TTC549 (cell line): ENCODE measurements at regions not wholly inside any gene's neighbourhood (a gene's known extent, or its start where the extent isn't known, plus 50 kb on each side); places are given as distances from the start of the nearest gene placed in this dataset.
"Not testable (repeated sequence)": the region's sequence is repeated elsewhere in the genome, so short reads cannot be mapped to it uniquely, and the experiment has no call there.

Experiments
- FAIRE-seq: peaks from 2 replicates; lab custom pipeline; 2012; peaks lifted over from hg19 to GRCh38; lab: Jason Lieb, UNC

DNA sequence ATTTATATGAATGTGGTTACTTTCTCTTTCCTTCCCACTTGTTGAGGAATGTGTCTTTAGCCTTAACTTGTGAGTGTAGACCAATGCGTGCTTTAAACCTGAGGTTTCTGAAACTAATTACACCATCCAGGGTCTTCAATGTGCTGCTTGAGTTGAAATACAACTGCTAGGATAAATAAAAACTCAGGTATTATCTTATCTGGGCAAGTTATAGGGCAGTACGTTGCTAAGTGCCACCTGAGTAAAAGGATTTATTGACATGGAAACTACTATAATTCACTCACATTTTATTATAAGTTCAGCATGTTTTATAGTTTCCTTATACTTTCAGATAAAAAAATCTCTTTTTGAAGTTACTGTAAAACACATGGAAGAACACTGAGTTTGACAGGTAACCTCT is 1136.8 kb upstream of the NUDT12 start:
- FAIRE-seq = no peak

DNA sequence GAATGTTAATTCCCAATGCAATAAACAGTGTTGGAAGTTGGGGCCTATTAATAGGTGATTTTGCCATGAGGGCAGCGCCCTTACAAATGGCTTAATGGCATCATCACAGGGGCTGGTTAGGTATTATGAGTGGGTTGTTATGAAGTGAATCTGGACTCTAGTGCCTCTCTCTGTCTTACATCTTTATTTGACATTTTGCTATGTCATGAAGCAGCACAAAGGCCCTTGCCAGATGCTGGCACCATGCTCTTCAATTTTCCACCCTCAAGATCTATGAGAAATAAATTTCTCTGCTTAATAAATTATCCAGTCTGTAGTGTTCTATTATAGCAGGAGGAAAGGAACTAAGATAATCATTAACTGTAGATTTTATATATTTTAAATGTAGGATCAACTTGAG is 1098.7 kb upstream of the NUDT12 start:
- FAIRE-seq = no peak

DNA sequence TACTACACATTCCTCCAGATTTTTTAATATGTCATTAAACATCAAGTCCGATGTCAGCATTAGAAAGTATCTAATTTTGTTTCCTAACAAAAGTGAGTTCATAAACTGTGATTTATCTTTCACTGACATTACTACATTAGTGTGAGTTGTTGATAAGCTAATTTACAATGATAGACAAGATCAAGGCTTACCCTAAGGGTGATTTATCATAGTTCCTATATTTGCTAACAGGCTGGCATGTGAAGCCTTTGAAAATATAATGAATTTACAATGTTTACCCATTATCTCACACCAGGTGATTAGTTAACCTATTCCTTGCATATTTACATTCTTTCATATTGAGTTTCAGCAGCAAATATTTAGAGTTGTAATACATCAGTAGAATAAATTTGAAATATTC is 1096.9 kb upstream of the NUDT12 start:
- FAIRE-seq = no peak

DNA sequence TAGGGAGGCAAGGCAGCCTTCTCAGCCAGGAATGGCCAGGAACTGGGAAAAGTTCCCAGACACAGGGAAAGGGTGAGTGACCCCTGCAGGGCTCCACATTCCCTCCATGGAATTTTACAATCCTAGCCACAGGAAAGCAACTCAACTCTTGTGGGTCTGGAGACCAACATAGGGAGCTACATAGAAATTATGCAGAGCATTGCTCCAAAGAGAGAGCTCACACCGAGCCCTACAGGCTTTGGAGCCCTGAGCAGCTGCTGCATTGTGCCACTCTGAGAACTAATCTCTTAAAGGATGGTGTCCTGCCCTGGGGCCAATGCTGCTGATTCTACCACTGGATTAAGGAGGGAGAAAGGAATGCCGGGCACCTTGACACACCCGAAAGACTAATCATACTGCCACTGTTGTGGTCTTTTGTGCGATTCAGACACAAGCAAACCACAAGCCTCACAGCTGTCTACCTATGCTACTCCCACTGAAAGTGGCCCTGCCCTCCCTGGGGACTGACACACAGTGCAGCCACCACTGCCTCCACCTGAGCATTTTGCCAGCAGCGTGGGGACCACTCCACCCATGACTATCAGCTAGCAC is 1089.8 kb upstream of the NUDT12 start:
- FAIRE-seq = no peak

DNA sequence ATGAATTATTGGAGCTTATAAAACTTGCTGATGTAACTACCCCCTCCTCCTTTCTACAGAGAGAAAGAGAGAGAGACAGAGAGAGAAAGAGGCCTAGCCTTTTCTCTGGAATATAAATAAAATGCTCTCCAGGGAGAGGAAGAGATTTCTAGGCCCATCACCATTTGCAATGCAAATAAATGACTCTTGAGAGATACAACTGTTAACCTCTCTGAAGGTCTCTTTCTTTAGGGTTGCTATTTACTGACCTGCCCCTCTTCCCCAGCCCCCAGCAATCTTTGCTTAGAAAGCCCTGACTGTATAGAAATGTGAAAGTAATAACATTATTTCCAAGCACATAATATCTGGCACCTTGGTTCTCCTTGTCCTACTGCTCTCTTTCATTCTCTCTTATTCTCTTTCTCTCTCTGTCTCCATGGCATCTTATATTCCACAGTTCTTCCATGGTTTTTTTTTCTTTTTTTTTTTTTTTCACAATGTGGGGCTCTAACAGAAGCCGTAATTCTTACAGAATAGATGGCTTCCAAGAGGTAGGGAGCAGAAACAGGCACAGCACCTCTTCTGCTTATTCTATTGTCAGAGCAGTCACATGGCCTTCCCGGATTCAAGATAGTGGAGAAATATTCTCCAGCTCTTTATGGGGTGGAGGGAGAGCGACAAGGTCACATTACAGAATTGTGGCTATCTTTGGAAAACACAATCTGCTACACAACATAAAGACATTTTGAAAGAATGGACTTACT is 1087.9 kb upstream of the NUDT12 start:
- FAIRE-seq = no peak

DNA sequence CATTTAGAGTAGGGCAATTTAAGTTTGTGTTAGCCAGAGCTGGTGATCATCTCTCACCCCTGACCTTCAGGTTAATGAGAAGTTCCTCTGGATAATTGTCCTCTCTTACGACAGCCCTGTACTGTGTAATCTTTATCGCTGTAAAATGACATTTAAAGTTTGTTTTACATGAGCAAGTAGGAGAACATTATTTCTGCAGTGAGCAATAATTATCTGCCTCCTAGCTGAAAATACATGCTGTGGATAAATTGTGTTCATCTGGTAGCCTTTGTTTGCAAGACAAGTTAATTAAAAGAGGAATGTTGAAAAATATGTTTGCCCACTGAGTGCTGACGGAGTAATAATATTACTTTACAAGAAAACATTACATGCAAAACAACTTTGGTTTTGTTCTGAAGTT is 1083.8 kb upstream of the NUDT12 start:
- FAIRE-seq = no peak

DNA sequence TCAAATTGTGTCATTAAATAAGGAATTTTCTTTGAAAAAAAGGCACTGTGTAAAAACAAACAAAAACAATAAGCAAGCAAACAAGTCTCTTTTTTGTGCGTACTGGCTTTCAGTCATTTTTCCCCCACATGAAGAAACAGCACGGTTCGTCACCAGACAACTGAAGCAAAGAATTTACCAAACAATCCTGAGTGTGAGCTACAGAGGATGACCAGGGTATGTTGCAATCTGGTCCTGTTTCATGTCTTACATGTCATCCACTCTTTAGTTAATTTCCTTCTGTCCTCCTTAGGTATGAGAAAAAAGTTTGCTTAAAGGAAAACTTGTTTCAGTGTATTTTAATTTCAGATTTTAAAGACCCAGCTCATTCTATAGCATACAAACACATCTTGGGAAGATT is 1080.7 kb upstream of the NUDT12 start:
- FAIRE-seq = no peak

DNA sequence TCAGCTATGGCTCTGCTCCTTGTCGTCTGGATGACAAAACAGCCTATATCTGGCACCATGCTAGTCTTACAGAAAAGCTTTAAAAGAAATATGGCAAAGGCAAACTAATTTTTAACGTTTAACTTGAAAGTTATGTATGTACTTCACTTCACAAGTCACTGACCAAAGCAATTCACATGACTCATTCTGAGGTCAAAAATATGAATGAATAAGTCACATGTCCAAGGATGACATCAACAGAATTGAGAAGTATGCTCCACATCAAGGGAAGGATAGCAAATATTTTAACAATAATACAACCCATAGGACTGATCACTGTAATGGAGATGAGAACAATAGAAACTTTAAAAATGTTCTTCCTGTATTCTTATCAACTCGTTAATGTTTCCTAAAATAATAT is 1072.6 kb upstream of the NUDT12 start:
- no peak for FAIRE-seq

DNA sequence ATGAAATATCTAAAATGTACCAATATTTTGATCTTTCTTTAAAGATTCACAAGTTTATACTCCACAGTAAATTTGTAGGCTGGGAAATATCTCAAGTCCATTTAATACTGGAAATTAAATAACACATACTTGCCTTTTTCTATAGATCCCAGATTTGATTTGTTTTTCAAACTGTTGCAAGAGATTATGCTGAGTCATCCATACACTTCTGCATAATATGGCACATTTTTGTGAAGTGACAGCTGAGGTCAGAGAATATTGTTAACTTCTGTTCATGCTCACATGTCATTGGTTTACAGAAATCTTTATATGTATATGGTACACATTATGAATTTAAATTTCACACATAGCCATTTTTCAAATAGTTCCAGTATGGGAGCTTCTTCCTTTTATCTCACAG is 1066.3 kb upstream of the NUDT12 start:
- no peak for FAIRE-seq

DNA sequence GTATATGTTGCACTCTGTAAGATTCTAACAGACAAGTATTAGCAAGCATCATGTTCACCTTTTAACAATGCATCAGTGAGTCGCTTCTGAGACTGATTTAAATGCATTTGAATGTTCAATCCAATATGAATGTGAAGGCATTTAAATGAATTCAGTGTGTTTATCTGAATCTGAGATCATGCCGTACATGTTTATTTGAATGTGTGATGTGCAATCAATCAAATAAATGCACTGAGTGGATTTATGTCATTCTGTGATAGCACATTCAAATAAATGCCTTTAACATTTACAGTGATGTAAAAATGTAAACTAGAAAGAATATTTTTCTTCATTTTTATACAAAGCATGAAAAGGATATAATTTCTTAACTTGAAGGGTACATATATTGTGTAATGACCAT is 1063.5 kb upstream of the NUDT12 start:
- FAIRE-seq = no peak

DNA sequence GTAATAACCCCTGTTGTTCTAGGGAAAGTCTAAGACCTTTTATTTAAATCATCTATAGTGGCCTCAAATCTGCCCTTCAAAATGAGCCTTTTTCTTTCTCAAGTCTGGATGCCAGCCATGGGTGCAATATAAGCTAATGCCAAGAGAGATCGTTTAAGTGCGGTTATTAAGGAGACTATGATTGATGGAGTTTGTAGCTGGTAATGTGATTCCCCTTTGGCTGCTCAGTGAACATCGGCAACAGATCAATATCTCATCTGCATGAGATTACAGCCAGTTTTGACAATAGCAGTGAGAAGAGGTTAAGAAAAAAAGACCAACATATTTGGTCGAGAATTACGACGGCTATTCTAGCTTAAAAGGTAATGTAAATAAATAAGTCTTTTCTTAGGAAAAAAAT is 1049.4 kb upstream of the NUDT12 start:
- no peak for FAIRE-seq

DNA sequence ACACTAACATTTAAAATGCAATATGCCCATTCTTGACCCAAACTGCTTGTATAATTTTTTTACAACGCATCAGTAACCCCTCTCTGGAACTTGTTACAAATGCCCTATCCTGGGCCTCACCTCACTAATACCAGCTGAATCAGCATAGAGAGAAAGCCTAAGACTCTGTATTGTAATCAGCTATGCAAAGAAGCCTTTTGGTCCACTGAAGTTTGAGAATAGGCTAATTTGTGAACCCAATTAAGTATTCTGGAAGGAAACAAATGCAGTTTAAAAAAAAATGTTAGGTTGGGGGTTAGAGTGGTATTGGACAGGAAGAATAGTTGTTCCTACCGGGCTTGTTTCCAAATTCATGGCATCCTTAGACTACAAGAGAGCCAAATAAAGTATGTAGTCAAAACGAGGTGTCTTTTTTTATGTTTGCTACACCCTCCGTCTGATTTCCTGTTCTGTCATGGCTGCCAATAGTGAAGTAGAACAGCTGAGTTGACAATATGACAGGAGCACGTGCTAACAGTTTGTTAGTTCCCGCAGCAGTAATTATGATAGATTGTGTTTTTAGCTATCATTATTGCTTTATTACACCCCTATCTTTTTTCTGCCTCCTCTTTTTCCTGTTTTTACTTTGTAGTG is 1048.7 kb upstream of the NUDT12 start:
- FAIRE-seq = no peak

DNA sequence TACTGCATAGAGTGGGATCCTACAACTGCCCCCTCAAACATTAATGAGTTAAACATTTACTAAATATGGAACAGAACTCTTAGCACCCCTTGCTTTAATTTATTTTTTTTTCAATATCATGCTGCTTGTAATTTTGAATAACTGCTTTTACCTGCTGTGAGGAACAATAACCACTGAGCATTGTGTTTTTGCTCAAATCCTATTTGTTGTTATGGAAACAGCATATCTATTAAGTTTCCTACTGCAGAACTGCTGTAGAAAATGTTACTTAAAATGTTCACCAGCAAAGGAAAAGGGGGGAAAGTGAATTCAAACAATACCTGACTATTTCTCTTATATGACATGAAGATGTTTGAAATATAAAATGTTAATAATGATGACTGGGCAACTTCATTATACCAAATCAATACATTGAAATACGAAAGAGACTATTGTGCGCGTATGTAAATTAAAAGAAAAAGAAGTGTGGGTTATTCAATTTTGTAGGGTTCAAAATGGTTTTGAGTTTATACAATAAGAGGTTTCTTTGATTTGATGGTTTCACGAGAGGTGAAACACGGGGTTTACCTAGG is 1043.8 kb upstream of the NUDT12 start:
- FAIRE-seq = no peak

DNA sequence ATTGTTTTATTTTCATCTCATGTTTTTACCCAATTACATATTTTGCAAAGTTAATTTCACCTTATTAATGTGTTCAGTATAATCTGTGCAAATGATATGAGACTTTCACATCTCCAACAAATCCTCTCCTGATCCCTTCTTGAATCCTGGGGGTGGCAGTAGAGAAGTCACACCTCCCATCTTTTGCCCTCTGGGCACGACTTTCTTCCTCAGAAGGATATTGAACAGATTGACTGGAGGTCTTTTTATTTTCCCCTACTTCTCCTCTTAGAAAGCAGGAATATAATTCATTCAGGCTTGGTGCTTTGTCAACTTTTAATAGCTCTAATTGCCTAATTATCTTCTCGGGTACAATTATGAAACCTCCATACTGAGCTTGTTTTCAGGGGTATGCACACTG is 1037.1 kb upstream of the NUDT12 start:
- FAIRE-seq = no peak

DNA sequence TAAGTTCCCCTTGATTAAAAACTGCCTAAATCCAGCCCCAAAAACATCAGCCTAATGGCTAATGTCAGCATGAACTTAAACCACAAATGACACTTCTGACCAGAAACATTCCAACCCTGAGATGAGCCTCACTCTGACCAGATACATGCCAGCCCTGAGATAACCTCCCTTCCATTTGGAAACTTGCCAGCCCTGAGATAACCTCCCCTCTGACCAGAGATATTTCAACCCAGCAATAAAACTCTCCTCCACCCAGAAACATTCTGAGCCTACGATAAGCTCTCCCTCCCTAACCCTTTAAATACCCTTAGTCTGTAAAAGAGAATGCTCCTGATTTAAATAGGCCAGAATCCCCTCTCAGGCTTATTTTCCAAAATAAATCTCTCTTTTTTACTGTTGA is 1035.7 kb upstream of the NUDT12 start:
- no peak for FAIRE-seq

DNA sequence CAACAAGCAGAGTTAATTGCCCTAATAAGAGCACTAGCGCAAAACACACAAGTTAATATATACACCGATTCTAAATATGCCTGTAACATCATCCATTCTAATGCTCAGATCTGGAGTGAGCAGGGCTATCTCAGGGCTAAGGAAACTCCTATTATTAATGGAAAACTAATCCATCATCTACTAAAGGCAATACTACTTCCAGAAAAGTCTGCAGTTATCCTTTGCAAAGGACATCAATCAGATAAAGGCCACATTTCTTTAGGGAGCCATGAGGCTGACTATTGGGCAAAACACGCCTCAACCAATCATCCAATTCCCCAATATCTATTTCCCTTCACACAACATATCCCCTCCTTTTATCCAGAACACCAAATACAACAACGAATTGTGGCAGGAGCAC is 1032.3 kb upstream of the NUDT12 start:
- FAIRE-seq = no peak

DNA sequence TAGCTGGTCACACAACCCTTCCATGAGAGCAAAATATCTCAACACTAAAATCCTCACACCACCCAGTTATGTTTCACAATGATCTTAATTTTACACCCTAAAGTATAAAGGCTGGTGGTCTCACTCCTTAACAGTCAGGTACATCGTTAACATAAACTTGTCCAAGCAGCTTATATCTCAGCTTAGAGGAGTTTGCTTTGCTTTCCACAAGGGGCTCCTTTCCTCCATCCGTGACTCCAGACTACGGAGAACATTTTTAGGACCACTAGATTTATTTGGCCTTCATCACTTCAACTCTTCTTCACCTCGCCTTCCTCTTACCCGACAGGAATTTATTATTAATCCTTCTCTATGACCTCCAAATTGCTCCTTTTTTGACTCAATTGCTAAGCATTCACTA is 1014.1 kb upstream of the NUDT12 start:
- FAIRE-seq = no peak

DNA sequence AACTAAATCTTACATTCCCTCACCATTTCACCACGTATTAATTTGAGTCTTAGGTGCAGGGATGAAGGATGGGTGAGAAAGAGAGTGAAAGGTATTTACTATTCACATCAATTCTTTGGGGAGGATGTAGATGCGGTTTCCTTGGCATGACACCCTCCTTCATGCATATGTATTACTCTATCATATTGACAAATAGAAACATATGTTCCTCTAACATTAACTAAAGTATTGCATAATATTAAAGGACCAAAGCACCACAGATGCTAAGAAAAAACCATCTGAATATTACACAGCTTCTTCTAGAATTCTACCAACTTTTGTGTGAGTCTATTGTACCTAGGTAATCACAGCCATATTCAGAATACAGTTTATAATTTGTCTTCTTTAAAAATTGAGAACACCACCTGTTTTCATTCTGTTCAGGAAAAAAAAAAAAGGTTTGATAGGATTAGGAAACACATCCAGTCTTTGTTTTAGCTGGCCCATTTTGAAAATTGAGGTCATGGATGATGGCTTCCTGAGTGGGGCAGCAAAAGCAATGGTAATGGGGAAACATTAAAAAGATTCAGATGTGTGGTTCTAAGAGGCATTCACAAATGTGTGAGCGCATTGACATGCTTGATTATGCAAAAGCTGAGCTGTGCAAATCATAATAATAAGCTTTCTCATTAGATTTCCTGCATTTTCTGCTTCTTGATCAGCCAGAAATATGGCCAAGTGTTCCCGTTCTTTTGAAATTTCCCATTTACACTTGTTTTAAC is 1011.5 kb upstream of the NUDT12 start:
- FAIRE-seq = no peak

DNA sequence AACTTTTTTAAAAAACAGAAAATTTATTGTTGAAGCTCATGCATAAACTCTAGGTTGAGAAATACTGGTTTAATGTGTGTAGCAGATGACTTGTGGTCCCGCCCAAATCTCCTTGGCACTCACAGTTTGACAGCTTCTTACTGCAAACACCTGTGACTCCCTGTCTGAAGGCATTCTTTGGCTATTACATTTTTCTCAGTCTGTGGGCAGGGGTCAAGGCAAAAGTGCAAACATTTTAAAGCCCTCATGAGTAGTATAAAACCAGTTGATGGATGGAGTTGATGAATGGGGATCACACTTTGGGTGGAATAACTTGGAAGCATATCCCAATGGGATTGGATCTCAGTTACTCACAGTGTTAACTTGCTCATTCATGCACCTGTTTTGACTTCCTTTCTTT is 1007.0 kb upstream of the NUDT12 start:
- no peak for FAIRE-seq

DNA sequence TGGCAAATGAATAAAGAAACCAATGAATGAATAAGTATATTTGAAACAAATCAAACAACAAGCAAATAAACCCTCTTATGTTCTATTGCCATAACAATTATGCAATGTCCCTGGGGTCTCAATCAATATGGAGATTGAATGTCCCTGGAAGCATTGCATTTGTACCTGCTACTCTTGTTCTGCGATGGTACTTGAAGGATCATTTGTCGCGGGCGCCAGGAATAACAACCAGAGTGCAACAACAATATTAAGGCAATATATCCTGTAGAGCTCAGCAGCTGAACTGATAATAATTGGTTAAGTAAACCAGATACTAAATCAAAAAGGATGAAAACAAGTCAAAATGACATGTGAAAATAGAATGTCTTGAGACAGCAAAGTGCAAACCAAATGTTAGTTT is 1001.9 kb upstream of the NUDT12 start:
- FAIRE-seq = no peak

DNA sequence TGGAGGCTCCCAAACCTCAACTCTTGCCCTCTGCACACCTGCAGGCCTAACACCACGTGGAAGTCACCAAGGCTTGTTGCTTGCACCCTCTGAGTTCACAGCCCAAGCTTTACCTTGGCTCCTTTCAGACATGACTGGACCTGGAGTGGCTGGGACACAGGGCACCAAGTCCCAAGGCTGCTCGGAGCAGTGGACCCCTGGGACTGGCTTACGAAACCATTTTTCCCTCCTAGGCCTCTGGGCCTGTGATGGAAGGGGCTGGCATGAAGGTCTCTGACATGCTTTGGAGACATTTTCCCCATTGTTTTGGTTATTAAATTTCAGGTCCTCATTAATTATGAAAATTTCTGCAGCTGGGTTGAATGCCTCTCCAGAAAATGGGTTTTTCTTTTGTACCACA is 994.4 kb upstream of the NUDT12 start:
- FAIRE-seq = no peak

DNA sequence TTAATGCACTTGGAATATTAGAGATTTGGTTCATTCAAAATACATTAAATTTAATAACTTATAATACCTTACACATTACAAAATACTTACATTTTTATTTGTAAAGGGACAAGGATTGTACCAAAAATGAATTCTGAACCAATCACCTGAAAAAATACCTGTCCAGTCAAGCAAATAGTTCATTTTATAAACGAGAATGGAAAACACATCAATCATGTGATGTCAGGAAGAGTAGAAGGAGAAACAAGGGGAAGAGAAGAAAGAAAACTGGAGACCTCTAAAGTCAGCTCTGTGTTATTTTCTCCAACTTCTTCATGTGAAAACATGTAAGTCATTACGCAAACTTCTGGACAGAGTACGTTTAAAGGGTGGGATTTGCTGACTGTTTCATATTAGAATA is 989.0 kb upstream of the NUDT12 start:
- FAIRE-seq = no peak

DNA sequence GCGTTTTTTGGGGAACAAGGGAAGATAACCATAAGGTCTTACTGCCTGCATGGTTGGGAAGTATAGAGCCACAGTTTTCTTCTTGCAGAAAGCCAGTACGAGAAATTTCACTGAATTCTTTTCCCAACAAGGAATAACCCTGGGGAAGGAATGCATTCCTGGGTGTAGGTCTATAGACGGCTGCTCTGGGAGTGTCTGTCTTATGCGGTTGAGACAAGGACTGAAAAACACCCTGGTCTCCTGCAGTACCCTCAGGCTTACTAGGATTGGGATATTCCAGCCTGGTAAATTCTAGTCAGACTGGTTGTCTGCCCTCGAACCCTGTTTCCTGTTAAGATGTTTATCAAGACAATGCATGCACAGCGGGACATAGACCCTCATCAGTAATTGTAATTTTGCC is 984.3 kb upstream of the NUDT12 start:
- FAIRE-seq = not testable (repeated sequence)
